Left ventricle myocardium inferior (tissue), 1 donor: ENCODE measurements at regions not wholly inside any gene's neighbourhood (a gene's known extent, or its start where the extent isn't known, plus 50 kb on each side); places are given as distances from the start of the nearest gene placed in this dataset.

ENCODE experiments used
- DNase-seq: peaks from one replicate; pipeline ENCODE4 v3.0.0-alpha.2; 2020
- H3K27ac ChIP-seq: fragments of 200-600 bp; replicated peaks from 2 replicates; pipeline ENCODE4 v1.8.0; 2021
- H3K27me3 ChIP-seq: fragments of 200-600 bp; 2 replicates; pipeline ENCODE4 v1.8.0; 2021; ENCODE audit warnings: low read depth
- H3K36me3 ChIP-seq: fragments of 200-600 bp; 2 replicates; pipeline ENCODE4 v1.8.0; 2021
- H3K4me1 ChIP-seq: fragments of 200-600 bp; 2 replicates; pipeline ENCODE4 v1.8.0; 2021
- H3K4me3 ChIP-seq: fragments of 200-600 bp; 2 replicates; pipeline ENCODE4 v1.8.0; 2021; ENCODE audit warnings: mild to moderate bottlenecking, moderate library complexity
- H3K9me3 ChIP-seq: fragments of 200-600 bp; replicated peaks from 2 replicates; pipeline ENCODE4 v1.8.0; 2021
- intact Hi-C: fragments of 100-400 bp; cut with micrococcal nuclease; formaldehyde crosslinking; loops from one replicate; pipeline ENCODE4 v1.11.0; 2022
- TF ChIP-seq, protein P1 (sequence below): fragments of 200-600 bp; IDR thresholded peaks from 2 replicates; pipeline ENCODE4 v1.8.0; 2021; ENCODE audit warnings: antibody characterized with exemption, mild to moderate bottlenecking, borderline replicate concordance
- donor health status: DM: no; HTN: yes; CAD: no; lungs with severe emphysema.

- Histone ChIP-seq H3K4me1 (no peaks in the 10 kb centered on the region), H3K4me3 (no peak overlapping the region), H3K9me3 (no peaks in the 10 kb centered on the region), H3K27ac (no peak overlapping the region), H3K36me3 (no peaks in the 10 kb centered on the region), H3K27me3 (no peaks in the 10 kb centered on the region)
- intact Hi-C loops: no loop called here
- TF ChIP-seq, protein P1, sequence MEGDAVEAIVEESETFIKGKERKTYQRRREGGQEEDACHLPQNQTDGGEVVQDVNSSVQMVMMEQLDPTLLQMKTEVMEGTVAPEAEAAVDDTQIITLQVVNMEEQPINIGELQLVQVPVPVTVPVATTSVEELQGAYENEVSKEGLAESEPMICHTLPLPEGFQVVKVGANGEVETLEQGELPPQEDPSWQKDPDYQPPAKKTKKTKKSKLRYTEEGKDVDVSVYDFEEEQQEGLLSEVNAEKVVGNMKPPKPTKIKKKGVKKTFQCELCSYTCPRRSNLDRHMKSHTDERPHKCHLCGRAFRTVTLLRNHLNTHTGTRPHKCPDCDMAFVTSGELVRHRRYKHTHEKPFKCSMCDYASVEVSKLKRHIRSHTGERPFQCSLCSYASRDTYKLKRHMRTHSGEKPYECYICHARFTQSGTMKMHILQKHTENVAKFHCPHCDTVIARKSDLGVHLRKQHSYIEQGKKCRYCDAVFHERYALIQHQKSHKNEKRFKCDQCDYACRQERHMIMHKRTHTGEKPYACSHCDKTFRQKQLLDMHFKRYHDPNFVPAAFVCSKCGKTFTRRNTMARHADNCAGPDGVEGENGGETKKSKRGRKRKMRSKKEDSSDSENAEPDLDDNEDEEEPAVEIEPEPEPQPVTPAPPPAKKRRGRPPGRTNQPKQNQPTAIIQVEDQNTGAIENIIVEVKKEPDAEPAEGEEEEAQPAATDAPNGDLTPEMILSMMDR: no peak
- no peak for DNase-seq
Measured at GRCh38 chr4:12579172-12579571, 905.0 kb downstream of the RAB28 start.

DNA sequence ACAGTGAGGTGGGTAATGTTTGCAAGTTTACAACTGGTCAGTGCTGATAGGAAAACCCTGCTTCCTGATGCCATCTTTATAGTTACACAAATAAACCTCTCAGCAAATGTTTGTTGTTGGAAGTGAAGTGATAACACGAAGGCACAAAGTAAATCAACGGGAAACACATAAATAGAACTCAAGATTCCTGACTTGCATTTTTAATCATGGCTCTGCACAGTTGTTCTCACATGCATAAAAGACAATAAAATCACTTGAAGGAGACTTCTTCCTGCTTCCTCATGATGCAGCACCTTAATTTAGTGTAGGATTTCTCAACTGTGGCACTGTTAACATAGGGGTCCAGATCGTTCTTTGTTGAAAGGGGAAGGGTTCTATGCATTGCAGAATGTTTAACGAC, 907.7 kb downstream of the RAB28 start:
- TF ChIP-seq, protein P1: no peak
- H3K4me3 ChIP-seq: no peak overlapping the region
- no peak for DNase-seq
- no peaks in the 10 kb centered on the region for H3K4me1 ChIP-seq
- no peaks in the 10 kb centered on the region for H3K36me3 ChIP-seq
- H3K9me3 ChIP-seq: no peaks in the 10 kb centered on the region
- no peaks in the 10 kb centered on the region for H3K27me3 ChIP-seq
- intact Hi-C loops: no loop called here
- H3K27ac ChIP-seq: no peak overlapping the region

GRCh38 chr4:12573716-12574115, 910.4 kb downstream of the RAB28 start:
- TF ChIP-seq, protein P1: no peak
- no peaks in the 10 kb centered on the region for H3K36me3 ChIP-seq
- no peak for DNase-seq
- no peak overlapping the region for H3K27ac ChIP-seq
- intact Hi-C loops: no loop called here
- H3K4me1 ChIP-seq: no peaks in the 10 kb centered on the region
- H3K27me3 ChIP-seq: no peaks in the 10 kb centered on the region
- H3K4me3 ChIP-seq: no peak overlapping the region
- H3K9me3 ChIP-seq: no peaks in the 10 kb centered on the region

DNA sequence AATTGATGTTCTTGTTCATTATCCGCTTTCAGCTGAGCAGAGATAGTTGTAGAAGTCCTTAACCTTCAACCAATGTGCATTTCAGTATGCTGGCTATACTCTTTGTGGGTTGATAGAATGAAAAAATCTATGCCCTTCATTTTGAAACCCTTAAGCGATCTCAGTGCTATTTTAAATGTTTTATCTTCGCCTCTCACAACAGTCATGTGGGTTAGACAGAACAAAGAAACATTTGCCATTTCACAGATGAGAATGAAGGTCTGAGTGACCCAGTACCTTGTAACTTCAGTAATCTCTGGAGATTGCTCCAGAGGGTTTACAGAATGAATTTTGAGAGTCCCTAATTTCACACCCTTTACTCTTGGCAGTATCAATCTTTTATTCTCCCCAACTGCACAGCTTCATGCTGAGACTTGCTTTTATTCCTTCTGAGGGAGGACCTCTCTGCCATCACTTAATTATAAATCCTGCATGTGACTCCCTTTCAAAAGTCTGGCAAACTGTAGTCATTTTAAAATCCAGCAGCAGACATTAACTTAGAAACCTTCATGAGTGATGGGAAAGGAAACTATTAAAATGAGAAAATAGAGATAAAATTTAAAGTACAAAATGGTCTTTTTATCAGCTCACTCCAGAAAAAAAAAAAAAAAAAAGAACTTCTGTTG, 921.5 kb downstream of the RAB28 start:
- DNase-seq: no peak
- peak overlapping the region; percentile 45 for H3K4me3 ChIP-seq
- peaks cover 4% of the 10 kb centered on the region for H3K9me3 ChIP-seq
- intact Hi-C loops: no loop called here
- TF ChIP-seq, protein P1: no peak
- peak overlapping the region; percentile 58 for H3K27ac ChIP-seq
- H3K27me3 ChIP-seq: no peaks in the 10 kb centered on the region
- no peaks in the 10 kb centered on the region for H3K36me3 ChIP-seq
- no peaks in the 10 kb centered on the region for H3K4me1 ChIP-seq

GRCh38 chr4:12562021-12562420, 922.1 kb downstream of the RAB28 start:
- Histone ChIP-seq H3K27me3 (no peaks in the 10 kb centered on the region), H3K9me3 (peaks cover 4% of the 10 kb centered on the region), H3K27ac (peak overlapping the region; percentile 58), H3K36me3 (no peaks in the 10 kb centered on the region), H3K4me1 (no peaks in the 10 kb centered on the region), H3K4me3 (peak overlapping the region; percentile 45)
- TF ChIP-seq, protein P1: no peak
- DNase-seq: no peak
- intact Hi-C loops: no loop called here
